Astrocyte of the hippocampus (primary cell): ENCODE measurements at regions not wholly inside any gene's neighbourhood (a gene's known extent, or its start where the extent isn't known, plus 50 kb on each side); places are given as distances from the start of the nearest gene placed in this dataset.

Source experiments
- DNase-seq: peaks from one replicate; pipeline ENCODE4 v3.0.0; 2011; ENCODE audit warnings: low read depth, low spot score

DNA sequence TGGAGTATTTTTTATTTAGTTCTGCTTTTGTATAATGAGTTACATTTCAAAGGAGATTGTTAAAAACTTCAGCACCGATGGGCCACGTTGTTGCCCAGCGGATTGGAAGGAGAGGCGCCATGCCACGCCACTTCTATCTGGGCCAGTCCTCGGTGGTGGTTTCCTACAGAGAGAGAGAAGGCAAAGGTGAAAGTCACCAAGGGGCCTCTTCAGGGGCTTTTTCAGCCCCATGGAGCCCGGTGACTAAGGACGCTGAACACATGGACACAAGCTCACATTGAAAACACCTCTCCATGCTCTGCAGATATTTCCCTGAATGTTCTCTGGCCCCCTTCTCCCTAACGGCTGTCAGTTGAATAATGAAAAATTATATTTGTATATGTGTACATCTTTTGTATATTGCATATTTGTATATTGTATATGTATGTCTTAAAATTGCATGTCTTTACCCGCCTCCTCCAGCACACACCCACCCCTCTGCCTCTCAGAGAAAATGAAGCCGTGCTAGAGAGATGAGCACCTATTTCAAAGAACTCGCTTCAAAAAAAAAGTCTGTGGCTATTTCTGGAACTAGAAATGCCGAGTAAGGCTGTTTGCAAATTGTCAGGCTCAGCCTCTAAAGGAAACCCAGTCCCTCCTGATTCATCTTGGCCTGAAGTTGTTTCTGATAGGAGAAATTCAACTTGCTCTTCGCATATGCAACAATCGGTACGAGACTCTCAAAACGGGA is 91.9 kb upstream of the CDH4 start:
- DNase-seq: no peak

DNA sequence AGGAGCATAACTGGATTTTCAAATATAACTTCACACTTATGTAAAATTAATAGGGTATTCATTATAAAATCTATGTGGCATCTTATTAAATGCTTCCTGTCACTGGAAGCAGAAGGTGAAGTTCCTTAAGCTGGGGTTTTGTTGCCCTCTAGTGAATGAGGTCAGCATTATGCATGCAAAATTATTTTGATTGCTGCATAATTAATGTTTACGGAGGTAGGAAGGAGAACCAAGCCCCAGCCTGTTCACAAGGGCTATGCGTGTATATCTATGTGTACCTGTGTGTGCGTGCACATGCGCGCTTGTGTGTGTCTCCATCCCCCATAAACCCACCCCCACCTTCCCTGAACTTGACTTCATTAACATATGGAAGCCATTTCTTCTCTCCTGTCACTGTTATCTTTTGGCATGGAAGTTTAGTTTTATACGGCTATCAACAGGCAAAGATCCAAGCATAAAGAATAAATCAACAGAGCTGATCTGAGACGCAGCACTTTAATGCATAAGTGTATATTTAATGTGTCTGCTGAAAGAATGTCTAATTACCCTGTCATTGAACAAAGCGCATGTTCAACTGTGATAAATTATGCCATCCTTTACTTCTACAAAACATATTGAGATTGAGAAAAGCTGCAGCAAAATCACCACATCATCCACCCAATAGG is 90.2 kb upstream of the CDH4 start:
- no peak for DNase-seq

DNA sequence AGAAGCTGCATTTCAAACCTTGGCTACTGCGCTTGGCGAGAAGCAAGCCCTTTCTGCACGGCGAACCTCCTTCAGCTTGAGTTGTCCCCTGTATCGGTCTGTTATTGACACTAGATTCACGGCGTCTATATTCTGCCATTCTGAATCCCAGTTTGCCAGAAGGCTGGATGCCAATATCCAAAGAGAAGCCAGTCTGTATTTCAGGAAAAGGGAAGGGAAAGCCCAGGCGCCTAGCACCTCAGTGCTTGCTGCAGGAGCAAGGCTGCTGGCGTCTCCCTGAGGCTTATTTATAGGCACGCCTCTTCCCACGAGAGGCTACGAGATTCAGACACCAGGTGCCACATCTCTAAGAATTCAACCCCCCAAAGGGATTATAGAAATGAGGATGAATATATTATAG is 89.6 kb upstream of the CDH4 start:
- DNase-seq: no peak

DNA sequence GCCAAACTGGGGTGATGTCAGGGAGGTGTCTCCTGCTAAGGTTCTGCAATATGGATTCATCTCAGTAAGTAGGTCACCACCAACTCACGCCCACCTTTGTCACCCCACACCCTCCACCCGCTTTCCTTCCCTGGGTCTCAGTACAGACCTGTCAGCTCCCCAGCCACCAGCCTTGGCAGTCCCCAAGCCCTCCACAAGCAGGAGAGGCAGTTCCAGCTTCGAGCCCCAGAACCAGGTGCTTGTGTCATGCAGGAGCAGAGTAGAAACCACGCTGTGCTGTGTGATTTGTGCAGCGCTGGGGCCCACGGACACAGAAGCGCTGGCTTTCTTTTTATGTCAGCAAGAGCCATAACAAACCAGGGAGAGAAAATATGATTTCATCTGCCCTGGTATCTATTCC is 89.0 kb upstream of the CDH4 start:
- DNase-seq: no peak

DNA sequence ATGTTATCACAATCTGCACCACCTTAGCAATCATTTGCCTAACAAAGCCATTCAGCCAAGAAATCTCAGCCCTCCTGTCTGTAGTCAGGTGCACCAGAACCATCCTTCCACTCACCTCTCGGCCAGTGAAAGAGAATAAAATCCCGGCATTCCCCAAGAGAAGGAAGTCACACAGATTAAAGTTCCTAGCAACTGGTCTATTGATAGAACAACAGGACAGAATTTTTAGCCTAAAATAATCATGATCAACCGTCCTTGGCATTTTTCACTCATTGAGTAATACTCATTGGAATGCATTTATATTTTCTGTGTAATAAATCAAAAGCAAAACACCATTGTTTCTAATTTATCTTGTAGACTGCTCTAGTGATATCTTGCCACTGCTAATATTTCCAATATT is 85.7 kb upstream of the CDH4 start:
- peak; percentile 23 for DNase-seq

DNA sequence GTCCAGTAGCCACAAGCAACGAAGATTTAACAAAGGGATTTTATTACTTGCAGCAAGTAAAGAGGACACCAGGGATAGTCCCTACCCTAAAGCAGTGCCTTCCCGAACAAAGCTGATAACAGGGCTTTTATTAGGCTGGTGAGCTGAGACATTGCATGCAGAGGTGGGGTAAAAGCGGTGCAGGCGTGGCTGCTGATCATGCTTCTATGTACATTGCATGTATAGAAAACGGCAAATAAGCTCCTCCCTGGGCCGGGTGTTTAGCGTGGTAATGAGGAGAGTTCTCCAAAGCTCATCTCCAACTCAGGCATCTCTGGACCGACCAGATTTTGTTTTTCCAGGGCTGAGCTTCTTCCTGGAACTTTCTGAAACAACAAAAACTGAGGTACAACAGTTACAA is 83.5 kb upstream of the CDH4 start:
- DNase-seq: no peak

DNA sequence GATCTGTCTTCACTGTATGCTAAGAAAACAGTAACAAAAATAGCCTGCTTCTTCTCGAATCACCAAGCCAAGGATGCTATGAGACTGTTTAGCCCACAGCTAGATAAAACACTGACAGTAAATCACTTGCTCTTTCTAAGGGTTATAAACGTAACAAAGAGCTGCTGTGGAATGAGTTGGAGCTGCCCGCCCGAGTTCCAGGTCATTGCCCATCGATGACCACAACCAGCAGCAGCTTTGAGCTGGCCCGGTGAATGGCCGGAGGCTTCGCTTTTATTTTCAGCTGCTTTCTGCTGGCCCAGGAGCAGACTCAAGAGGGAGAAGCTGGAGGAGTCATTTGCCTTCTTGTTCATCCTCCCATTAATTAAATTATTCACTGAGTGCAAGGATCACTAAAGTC is 82.2 kb upstream of the CDH4 start:
- no peak for DNase-seq

DNA sequence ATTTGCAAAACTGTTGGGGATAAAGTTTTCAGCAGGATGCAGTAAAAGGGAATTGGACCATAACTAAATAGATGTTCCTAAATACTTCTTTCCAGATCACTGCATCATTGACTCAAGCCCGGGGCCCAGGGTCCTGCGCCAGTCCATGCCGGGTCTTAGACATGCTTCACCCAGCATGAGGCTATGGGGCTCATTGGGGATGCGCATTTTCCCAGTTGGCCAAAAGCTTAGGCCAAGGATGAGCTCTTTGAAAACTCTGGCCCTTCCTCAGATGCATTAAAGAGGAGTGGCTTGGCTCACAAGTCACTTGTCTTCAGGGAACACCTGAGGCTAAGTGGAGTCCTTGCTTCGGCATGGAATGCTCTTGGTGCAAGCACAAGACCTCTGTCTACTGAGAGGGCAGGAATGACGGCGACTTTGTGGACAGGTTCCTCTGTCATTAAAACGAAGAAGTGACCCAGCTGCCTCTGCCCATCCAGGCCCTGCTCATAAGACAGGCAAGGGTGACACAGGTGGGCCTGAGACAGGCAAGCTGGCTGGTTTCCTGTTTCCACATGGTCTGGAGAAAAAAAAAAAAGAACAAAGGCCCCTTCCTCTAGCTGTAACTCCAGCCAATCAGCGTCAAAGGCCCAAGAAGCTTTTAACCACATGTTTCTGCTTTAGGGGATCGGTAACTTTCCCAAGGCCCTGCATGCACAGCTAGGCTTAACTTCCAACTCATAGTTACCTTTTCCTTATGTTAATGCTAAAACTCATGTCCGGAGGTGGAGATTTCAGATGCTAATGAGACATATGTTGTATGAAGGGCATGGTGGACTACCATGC is 81.4 kb upstream of the CDH4 start:
- DNase-seq: no peak

DNA sequence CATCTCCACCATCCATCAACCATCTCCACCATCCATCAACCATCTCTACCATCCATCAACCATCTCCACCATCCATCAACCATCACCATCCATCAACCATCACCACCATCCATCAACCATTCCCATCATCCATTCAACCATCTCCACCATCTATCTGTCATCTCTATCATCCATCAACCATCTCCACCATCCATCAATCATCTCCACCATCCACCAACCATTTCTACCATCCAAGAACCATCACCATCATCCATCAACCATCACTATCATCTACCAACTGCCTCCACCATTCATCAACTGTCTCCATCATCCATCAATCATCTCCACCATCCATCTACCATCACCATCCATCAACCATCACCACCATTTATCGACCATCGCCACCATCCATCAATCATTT is 78.8 kb upstream of the CDH4 start:
- no peak for DNase-seq

DNA sequence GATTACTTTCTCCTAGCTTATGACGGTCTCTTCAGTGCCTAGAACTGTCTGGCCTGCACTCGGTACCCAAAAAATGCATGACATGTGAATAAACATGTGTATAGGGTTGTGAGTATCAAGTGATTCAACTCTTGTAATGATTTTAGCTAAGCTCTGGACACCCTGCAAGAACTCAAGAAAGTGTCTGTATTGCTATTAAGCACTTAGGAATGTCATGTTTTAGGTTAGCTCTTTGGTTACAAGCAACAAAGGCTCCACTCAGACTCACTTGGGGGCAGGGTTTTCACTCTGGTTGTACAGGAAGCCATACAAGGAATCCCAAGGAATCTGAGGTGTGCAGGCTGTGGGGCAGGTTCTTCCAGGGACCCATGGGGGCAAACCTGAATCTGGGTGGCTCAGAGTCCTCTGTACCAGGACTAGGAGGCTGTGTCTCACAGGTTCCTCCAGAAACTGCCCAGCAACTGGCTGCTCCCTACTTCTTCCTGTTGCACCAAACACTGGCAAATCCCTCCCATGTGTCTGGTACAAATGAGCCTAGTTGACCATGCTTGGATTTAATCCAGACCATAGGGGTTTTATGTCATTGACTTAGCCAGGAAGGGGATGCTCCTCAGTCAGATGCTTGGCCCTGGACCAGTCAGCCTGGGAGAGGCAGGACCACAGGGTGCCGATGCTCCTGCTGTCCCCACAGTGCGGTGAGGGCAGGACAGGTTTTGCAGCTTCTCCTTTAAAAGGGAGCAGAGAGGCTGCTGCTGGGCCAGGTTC is 77.9 kb upstream of the CDH4 start:
- peak; percentile 54 for DNase-seq

DNA sequence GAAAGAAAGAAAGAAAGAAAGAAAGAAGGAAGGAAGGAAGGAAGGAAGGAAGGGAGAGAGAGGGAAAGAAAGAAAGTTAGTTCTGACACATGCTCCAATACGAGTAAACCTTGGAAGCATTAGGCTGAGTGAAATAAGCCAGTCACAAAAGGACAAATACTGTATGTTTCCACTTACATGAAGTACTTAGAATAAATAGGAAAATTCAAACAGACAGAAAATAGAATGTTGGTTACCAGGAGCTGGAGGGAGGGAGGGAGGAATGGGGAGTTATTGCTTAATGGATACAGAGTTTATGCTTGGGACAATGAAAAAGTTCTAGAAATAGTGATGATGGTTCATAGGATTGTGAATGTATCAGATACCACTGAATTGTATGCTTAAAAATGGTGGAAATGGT is 75.2 kb upstream of the CDH4 start:
- no peak for DNase-seq

DNA sequence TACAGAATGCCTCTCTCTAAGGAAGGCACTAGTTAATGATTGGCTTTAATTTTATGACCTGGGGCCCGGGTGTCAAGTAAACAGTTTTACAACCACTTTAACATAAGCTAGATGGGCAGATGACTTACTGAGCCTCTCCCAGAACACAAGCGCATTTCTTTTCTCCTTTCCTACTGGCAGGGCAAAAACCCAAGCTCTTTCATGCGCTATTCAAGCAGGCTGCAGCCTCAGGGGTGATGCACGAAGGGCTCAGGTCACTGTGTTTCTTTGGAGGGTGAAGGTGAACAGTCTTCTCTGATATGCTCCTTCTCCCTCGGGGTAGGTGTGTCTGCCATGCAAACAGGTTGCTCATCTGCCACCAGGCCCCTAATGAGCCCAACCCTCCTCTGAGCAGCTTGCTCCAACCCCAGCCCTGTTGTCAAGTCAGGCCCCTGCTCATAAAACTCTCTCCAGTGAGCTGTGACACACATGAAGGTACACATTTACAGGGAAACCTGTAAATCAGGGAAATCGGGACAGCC is 73.5 kb upstream of the CDH4 start:
- no peak for DNase-seq

DNA sequence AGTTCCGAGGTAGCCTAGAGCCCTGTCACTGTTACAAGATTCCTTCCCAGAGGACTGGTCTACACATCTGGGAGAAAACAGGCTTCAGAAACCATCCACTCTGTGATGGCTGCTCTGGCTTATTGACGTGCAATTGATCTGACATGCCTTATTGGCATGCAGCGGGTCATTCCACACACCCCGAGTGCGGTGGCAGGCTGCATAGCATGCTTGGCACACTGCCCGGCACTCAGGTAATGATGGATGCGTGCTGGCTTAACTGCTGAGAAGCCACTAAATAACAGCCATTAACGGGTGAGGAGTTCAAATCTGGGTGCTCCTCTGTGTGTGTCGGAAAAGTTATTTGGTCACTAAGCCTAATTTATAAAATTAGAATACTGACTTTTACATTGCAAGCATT is 67.9 kb upstream of the CDH4 start:
- peak; percentile 61 for DNase-seq

DNA sequence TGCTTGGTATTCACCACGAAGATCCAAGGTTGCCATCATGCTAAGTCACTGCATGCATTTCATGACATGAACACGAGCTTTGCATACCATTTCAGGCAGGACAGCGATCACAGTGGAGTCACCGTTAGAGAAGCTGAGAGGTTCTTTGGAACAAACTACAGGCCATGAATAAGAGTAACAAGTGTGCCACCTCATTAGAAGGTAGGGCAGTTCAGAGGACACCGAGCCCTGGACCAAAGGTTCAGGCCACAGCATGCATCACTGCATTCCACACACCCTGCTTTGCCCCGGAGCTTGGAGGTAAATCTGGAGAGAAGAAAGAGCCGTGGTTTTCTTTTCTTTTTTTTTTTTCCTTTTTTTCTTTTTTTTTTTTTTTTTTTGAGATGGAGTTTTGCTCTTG is 66.9 kb upstream of the CDH4 start:
- DNase-seq: peak; percentile 14

DNA sequence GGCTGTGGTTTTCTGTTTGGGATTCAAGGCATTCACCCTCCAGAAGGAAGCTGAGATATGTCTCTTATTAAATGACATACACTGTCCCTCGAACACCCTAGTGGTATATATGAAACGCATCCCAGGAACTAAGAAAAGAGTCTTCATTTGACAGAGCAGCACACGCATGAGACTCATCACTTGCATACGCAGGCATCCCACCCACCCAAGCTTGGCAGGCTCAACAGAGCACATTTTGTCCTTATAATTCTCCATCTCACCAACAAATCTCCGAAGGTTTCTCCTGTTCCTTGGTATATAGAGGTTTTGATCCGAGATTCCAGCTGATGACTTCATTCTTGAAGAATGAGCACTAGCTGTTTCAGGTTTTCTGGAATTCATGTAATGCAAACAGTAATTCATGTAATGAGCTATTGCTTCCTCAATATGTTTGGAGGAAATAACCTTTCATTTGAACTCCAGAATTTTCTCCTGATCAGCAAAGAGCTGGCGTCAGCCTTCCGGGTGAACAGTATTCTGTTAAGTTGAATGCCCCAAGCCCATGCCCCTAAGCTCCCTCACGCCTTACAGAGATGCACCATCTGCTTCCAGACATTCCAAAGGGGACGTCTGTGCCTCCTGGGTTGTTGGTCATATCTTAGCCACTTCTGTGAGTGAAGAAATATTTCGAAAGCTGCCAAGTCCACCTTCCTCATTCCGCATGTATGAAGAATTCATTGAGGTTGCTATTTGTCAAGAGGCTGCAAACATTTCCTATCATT is 66.0 kb upstream of the CDH4 start:
- peak; percentile 93 for DNase-seq

DNA sequence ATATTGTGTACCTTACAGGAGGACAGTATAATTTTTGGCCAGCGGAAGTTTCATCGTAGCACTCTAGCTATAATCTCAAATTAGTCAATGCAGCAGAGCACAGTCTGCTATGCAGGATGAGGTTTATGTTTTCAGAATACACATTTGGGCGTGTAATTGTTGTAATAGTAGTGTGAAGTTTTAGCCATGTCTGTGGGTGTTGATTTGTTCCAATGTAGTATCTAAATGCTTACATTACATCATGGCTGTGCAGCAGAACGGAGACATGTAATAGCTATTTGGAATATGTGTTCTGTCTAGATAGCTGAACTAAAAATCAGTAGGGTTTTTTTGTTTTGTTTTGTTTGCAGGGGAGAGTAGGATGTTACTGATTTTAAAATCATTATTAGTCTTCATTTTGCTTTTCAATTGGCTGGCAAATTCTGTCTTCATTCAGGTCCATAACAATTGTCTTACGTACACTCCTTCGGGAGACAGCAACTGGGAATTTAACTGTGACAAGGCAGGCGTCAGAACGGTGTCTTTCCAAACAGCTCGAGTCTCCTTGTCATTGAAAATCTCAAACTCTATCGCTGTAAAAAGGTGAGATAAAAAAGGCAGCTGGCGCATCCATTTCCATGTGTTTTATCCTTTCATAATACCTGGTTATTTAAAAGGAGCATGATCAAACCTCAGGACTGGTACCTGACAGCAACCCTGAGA is 65.1 kb upstream of the CDH4 start:
- no peak for DNase-seq

DNA sequence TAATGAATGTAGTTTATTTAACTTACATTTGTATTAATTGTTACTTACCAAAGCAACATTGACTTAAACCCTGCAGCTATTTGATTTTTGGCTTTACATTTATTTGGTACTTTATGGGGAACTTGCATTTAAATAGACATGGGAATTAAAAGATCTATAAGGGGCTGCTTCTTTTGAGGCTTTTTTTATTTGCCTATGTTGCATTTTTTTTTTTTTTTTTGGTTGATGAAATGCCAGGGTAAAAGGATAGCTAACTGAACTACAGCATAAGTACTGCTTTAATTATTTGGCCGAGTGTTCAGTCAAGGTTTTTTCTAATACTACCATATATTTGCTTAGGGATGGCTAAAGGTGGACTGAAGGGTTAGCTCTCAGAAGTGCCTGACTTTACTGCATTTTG is 62.5 kb upstream of the CDH4 start:
- no peak for DNase-seq

DNA sequence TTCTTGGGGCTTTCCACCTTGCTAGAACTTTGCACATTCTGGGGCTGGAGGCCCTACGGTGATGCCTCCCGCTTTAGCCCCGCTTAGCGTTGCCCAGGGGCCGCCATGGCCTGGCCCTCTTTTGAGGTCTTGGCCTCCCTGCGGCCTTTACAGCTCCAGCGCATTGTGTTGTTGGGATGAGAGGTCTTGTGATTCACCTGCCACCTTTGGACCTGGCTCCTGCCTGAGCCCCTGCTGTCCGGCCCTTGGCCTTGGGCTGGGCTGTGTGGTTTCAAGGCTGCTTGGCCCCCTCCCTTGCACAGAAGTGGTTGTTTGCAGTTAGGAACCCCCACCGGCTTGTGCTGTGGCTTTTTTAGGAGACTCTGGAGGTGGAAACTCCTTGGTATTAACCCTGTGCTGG is 61.0 kb upstream of the CDH4 start:
- no peak for DNase-seq

DNA sequence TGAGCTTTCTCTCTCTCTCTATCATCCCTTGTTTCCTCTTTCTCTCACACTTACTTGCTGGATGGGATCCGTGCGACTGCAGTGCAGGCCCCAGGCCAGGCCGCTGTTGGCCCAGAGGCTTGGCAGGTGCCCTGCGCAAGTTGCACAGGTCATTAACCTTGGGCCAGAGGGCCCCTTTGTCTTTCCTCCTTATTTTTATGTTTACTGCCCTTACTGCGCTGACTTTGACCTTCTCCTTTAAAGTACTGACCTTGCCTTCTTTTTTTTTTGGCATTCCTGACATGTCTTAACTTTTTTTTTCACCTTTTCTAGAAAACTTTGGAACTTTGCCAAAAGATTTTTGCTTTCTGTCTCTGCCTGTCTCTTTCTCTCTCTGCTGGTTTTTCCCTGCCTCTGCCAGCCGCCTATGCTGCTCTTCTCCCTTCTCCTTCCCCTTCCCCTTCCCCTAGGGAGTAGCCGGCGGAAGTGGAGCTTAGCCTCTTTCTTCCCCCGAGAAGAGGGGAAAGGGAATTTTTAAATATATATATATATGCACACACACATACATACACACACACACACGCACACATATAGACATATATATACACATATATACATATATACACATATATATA is 59.6 kb upstream of the CDH4 start:
- DNase-seq: no peak

DNA sequence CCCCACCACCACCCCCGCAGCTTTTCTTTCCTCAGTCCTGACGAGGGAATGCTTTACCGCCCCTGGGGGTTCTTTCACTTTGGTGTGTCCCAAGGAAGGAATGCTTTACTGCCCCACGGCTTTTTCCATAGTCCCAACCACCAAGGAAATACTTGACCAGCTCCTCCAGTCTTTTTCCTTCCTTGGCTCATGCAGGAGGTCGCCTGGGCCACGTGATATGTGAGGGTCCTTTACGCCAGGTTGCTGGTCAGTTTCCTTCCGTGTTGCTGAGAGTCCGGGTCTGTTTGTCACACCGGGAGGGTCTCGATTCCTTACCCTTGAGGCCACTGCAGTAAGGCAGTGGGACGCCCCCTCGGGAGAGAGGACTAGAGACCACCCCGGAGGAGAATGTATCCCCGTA is 58.9 kb upstream of the CDH4 start:
- DNase-seq: no peak
